Bone marrow (tissue), 2 donors: ENCODE measurements at regions not wholly inside any gene's neighbourhood (a gene's known extent, or its start where the extent isn't known, plus 50 kb on each side); places are given as distances from the start of the nearest gene placed in this dataset.

Source experiments
- DNase-seq, 2 donors: peaks; one replicate each; lab custom pipeline; 2025; lab: John Stamatoyannopoulos, UW

GRCh38 chr9:135009051-135009560 is 78.4 kb upstream of the OLFM1 start:
- no peak for DNase-seq

- no peak for DNase-seq
Observed at GRCh38 chr9:135009794-135010585, 77.5 kb upstream of the OLFM1 start.

DNA sequence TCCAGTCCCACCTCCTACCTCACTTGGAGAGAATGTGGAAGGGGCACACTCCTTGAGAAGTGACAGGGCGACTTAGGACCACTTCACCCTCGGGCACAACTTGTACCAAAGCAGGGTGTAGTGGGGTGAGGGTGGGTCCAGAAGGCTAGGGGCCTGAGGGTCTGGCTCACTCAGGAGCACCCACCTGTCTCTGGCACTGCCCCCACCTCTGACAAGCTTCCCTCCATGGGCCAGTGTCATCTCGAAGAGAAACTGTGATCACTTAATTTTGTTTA is 76.9 kb upstream of the OLFM1 start:
- DNase-seq = no peak

DNA sequence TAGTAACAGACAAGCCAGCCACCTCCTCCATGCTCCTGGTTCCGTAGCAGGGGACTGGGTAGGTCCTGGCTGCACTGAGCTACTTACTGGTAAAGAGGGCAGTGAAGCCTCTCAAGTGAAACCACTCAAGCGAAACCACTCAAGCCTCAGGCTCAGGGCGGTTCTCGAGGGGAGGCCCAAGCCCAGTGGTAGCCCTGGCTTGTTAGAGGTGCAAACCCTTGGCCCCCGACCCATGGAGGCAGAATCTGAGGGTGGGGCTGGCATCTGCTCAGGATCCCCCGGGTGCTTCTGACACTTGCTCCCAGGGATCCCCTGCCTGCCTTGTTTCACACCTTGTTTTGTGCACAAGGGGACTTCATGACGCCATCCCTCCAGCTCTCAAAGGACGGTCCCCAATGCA is 76.5 kb upstream of the OLFM1 start:
- DNase-seq = no peak

GRCh38 chr9:135012166-135012565 is 75.3 kb upstream of the OLFM1 start:
- DNase-seq = no peak

DNA sequence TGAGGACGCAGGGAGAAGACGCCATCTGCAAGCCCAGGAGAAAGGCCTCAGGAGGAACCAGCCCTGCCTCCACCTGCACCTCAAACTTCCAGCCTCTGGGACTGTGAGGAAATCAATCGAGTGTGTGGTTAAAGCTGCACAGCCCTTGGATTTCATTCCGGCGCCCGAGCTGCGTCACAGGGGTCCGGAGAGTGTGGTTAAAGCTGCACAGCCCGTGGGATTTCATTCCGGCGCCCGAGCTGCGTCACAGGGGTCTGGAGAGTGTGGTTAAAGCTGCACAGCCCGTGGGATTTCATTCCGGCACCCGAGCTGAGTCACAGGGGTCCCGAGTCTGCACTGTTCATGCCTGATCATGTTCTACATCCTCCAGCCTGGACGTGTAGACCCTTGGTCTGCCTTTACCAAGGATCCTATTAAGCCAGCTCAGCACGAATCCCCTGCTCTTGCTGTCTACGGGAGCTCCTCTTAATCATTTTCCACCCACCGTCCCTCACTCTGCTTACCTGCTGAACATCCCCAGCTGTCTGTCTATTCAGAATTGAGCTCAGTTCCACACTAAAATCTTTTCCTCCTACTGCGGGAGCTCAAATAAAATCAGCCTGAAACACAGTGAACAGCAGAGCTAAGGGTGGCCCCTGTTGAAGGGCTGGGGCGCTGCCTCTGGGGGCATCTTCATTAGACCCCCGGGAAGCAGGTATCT is 73.0 kb upstream of the OLFM1 start:
- no peak for DNase-seq

DNA sequence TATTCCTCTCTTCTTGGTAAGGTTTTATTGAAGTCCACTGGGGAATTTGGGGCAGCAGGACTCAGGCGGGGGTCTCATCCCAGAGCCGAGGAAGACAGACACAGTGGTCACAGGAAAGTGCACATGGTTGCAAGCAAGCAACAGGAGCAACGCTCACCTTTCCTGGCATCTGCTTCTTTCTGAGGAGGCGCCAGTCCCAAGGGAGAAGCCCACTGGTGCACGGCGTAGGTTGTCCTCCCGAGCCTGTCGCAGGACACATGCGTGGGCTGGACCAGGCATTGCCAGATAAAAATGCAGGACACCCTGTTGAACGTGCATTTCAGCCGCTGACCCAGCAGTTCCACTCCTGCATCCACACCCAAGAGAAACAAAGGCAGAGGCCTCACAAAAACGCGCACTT is 72.4 kb upstream of the OLFM1 start:
- DNase-seq = no peak

- no peak for DNase-seq
Observed at GRCh38 chr9:135015565-135015964, 71.9 kb upstream of the OLFM1 start.

DNA sequence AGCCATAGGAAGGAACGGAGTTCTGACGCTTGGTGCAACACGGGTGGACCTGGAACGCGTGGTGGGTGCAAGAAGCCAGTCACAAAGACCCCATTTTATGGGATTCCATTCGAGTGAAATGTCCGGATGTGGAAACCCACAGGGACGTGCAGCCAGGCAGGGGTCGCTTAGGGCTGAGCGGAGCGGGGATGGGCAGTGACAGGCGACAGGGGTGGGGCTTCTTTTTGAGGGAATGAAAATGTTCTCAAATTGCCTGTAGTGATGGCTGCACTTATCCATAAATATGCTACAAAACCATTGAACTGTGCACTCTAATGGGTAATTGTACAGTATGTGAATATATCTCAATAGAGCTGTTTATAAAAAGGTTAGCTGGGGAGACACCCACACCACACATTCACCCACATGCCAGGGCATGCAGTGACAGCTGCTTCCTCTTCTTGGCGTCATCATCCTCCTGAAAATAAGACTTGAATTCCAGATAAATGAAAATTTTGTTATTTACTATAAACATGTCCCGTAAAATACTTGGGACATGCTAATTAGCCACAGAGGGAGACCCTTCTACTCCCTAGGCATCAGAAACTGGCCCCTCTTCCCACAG is 71.3 kb upstream of the OLFM1 start:
- DNase-seq = no peak

DNA sequence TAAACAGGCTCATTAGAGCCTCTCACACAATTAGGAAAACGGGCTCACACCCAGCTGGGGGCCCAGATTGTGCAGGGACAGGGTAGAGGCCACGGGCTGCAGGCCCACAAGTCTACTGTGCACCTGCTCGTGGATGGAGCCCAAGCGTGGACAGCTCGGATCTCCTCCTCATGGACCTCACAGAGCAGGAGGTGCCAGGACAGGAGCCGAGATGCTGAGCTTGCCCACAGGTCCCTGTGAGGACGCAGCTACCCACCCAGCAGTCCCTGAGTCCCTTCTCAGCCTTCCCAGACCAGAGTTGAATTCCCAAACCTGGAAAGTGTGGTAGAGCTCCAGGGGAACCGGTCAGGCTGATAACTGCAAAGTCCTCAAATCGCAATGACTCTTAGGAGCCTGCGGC is 70.6 kb upstream of the OLFM1 start:
- DNase-seq = no peak

DNA sequence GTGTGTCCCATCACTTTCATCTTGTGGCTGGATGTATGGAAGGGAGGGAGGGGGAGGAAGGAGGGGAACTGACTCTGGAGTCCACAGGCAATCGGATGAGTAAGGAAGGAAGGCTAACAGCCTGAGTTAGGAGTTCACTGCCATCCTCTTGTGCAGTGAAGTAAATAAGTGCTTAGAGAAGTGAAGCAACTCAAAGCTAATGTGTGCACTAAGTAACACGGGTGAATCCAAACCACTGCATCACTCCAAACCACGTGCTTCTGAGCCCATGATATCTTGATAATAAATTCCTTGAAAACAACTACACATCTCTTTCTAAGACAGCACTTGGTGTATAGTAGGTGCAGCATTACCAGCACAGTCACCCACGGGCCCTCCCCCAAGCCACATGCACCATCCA is 69.6 kb upstream of the OLFM1 start:
- no peak for DNase-seq

- no peak for DNase-seq
Observed at GRCh38 chr9:135018306-135018915, 69.1 kb upstream of the OLFM1 start.

- no peak for DNase-seq
Observed at GRCh38 chr9:135019224-135019623, 68.2 kb upstream of the OLFM1 start.

GRCh38 chr9:135020481-135021392 is 66.7 kb upstream of the OLFM1 start:
- no peak for DNase-seq

GRCh38 chr9:135021393-135021789 is 66.1 kb upstream of the OLFM1 start:
- DNase-seq = no peak

DNA sequence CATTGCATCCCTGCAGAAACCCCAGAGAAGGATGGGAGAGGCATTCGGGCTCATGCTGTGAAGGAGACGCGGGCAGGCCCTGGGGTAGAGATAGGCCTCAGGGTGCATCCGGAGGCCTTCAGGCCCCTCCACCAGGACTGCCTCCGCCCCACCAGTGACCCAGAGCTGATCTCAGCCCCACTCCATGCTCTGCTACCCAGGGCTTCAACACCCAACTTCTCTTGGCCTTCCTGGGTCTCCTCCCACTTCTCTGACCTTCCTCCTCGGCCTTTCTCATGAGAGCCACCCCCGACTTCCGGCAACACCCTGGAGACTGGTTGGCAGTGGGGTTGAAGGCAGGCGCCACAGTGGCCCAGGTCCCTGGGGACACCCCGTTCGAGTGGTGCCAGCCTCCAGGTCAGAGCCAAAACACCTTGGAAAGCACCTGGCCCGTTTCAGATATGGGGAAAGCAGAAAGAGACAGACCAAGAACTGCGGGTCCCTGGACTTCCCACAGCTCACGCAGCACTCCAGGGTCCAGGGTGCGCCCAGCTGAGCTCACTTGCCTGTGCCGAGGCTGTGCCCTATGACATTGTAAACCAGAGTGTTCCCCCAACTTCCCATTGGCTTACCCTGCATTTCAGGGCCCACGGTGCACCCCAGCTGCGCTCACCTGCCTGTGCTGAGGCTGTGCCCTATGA is 65.1 kb upstream of the OLFM1 start:
- DNase-seq = no peak

- no peak for DNase-seq
Observed at GRCh38 chr9:135023088-135023785, 64.2 kb upstream of the OLFM1 start.

DNA sequence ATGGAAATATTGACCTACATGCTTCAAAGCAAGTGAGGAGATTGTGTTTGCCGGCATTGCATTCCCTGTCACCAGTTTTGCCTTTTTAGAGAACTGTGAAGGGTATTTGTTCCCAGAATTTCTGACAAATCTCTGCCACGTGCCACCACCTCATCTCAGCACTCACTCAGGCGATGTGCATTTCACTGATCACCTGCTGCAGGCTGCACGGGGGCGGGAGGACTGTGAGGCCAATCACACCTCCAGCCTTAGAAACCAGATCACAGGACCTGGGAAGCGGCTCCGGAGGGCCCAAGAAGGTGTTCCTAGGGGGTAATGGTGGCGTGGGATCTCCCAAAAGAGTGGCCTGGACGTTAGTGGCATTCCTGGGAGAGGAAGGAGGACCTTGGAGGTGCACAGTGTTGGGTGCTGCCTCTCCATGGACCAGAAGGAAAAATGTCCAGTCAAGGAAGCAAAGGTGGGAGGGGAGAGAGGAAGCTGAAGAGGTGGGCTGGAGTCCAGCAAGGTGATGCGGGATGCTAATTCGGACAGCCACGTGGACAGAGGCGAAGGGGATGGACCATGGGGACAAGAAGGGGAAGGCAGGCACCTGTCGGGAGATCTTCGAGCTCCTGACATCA is 63.6 kb upstream of the OLFM1 start:
- no peak for DNase-seq

DNA sequence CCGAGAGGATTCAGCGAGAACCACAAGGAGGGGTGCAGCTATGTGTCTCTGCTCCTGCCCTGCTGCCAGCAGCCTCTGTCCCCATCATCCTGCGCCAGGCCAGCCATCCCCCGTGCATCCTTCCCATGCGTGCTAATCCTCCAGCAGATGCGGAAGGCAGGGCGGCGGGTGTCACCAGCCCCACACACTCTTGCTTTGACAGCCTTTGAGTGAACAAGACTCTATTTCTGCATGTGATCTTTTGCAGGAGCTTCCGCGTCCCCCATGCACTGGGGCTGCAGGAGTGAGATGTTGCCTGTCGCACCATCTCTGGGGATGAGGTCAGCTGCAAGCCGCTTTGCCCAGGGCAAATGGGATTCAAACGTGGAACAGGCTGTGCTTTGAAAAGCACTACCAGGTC is 58.0 kb upstream of the OLFM1 start:
- DNase-seq = no peak
